Vagina (tissue), 2 donors: ENCODE measurements at regions not wholly inside any gene's neighbourhood (a gene's known extent, or its start where the extent isn't known, plus 50 kb on each side); places are given as distances from the start of the nearest gene placed in this dataset.
"Not testable (repeated sequence)": the region's sequence is repeated elsewhere in the genome, so short reads cannot be mapped to it uniquely, and the experiment has no call there.

Source experiments
- DNase-seq, 2 donors: peaks; one replicate each; pipeline ENCODE4 v3.0.0-alpha.2; 2017; ENCODE audit errors: extremely low spot score in 2 of 2
- H3K27ac ChIP-seq: fragments of 200-600 bp; sonication (generic); one replicate; pipeline ENCODE4 v1.5.1; 2019
- H3K27me3 ChIP-seq: fragments of 200-600 bp; sonication (generic); one replicate; pipeline ENCODE4 v1.5.1; 2019
- H3K36me3 ChIP-seq, 2 donors: fragments of 200-600 bp; sonication (generic); one replicate each; pipeline ENCODE4 v1.5.1; 2017 to 2019
- H3K4me1 ChIP-seq: fragments of 200-600 bp; sonication (generic); one replicate; pipeline ENCODE4 v1.5.1; 2019
- H3K4me3 ChIP-seq, 2 donors: fragments of 200-600 bp; sonication (generic); 1 replicate in 1 of 2; 2 replicates in 1 of 2; pipeline ENCODE4 v1.5.1; 2016 to 2019
- H3K9me3 ChIP-seq: fragments of 200-600 bp; sonication (generic); one replicate; pipeline ENCODE4 v1.5.1; 2019
- POLR2A ChIP-seq, 2 donors: fragments of 450-650 bp; IDR thresholded peaks; one replicate each; pipeline ENCODE4 v1.6.1; 2017; ENCODE audit warnings: antibody characterized with exemption in 2 of 2, mild to moderate bottlenecking in 2 of 2, moderate library complexity in 2 of 2
- POLR2AphosphoS5 ChIP-seq, 2 donors: sonication (generic); formaldehyde crosslinking; IDR thresholded peaks; one replicate each; pipeline ENCODE4 v1.9.0; 2017; ENCODE audit warnings: antibody characterized with exemption in 2 of 2, mild to moderate bottlenecking in 2 of 2, low read depth in 1 of 2; ENCODE audit not compliant: insufficient read depth in 1 of 2
- intact Hi-C: fragments of 100-400 bp; cut with DNase I; formaldehyde crosslinking; loops from one replicate; pipeline ENCODE4 v1.15.1; 2023
- TF ChIP-seq, protein P1 (sequence below), 3 experiments: fragments of 450-650 bp in 2 of 3; fragments of 200-600 bp in 1 of 3; sonication (generic) in 1 of 3; IDR thresholded peaks; one replicate each; pipeline ENCODE4 v1.5.1; 2017 to 2019; ENCODE audit warnings: antibody characterized with exemption in 3 of 3, mild to moderate bottlenecking in 2 of 3, moderate library complexity in 2 of 3

DNA sequence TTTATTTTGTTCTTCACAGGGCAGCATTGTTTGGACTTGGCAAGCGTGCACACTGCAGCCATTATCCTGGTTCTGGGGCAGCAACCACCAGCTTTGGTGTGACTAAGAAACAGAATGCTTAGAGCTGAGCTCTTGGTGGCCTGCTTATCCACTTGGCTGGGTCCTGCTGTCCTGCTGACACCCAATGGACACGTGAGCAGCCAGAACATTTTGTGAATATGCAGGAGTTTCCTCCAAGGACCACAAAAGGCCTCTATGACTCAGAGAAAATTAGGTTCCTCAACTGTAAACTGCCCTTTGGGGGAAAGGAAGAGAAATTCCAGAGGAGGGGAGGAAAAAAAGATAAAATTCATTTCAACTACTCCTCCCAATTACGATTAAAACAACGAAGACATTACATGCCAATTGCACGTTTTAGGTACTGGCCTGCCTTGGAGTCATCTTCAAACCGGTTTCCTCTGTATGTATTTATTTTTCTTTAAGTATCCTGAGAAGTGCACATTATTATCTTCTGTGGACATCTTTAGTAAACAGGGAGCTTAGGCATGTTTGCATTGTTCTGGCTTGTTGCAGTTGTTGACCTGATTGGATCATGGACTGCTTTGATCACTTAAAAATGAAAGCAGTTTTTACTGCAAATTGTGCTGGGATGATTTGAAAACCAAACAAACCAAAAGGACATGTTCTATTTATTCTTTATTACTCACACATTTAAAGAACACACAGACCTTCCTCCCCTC is 82.3 kb upstream of the TLE4 start:
- no peaks in the 10 kb centered on the region for H3K9me3 ChIP-seq
- H3K4me1 ChIP-seq, result peaks cover 10% of the 10 kb centered on the region
- intact Hi-C loops, result no loop called here
- no peak overlapping the region for H3K4me3 ChIP-seq
- no peak overlapping the region for H3K27ac ChIP-seq
- H3K27me3 ChIP-seq, result no peaks in the 10 kb centered on the region
- H3K36me3 ChIP-seq, result no peaks in the 10 kb centered on the region
- TF ChIP-seq, protein P1, sequence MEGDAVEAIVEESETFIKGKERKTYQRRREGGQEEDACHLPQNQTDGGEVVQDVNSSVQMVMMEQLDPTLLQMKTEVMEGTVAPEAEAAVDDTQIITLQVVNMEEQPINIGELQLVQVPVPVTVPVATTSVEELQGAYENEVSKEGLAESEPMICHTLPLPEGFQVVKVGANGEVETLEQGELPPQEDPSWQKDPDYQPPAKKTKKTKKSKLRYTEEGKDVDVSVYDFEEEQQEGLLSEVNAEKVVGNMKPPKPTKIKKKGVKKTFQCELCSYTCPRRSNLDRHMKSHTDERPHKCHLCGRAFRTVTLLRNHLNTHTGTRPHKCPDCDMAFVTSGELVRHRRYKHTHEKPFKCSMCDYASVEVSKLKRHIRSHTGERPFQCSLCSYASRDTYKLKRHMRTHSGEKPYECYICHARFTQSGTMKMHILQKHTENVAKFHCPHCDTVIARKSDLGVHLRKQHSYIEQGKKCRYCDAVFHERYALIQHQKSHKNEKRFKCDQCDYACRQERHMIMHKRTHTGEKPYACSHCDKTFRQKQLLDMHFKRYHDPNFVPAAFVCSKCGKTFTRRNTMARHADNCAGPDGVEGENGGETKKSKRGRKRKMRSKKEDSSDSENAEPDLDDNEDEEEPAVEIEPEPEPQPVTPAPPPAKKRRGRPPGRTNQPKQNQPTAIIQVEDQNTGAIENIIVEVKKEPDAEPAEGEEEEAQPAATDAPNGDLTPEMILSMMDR (IDR thresholded peaks at IDR 0.05), result no peak
- no peak for DNase-seq

DNA sequence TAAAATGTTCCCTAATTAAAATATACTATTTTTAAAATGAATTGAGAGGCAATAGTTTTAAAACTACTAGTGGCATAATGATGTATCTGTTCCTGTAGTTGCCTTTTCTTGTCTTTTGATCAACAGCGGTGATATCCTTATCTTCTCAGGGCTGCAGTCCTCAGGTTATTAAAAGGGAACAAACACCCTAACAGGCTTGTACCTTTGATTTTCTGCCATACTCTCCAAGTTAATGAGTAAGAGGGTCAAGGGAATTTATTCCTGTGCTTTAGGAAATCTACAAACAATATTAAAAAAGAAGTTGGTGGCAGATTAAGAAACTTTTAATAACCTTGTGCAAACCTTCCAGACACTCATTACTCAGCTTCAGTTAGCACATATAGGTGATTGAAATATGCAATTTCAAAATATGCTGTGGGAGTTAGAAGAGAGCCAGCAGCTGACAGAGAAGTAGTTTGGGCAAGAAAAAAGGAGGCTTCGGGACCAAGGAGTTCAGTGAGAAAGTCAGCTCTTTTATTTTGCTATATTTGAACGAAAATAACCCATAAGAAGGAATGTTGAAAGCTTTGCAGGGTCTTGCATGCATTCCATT is 81.0 kb upstream of the TLE4 start:
- no peak overlapping the region for H3K4me3 ChIP-seq
- H3K27me3 ChIP-seq, result no peaks in the 10 kb centered on the region
- no peaks in the 10 kb centered on the region for H3K9me3 ChIP-seq
- no peaks in the 10 kb centered on the region for H3K36me3 ChIP-seq
- H3K27ac ChIP-seq, result no peak overlapping the region
- DNase-seq, result no peak
- peaks cover 10% of the 10 kb centered on the region for H3K4me1 ChIP-seq
- TF ChIP-seq, protein P1 (IDR thresholded peaks at IDR 0.05), result no peak
- TF ChIP-seq POLR2A (IDR thresholded peaks at IDR 0.05) (no peak), POLR2AphosphoS5 (IDR thresholded peaks at IDR 0.05; ENCODE audit: insufficient read depth in 1 of 2, low read depth in 1 of 2) (no peak)
- intact Hi-C loops, result no loop called here

DNA sequence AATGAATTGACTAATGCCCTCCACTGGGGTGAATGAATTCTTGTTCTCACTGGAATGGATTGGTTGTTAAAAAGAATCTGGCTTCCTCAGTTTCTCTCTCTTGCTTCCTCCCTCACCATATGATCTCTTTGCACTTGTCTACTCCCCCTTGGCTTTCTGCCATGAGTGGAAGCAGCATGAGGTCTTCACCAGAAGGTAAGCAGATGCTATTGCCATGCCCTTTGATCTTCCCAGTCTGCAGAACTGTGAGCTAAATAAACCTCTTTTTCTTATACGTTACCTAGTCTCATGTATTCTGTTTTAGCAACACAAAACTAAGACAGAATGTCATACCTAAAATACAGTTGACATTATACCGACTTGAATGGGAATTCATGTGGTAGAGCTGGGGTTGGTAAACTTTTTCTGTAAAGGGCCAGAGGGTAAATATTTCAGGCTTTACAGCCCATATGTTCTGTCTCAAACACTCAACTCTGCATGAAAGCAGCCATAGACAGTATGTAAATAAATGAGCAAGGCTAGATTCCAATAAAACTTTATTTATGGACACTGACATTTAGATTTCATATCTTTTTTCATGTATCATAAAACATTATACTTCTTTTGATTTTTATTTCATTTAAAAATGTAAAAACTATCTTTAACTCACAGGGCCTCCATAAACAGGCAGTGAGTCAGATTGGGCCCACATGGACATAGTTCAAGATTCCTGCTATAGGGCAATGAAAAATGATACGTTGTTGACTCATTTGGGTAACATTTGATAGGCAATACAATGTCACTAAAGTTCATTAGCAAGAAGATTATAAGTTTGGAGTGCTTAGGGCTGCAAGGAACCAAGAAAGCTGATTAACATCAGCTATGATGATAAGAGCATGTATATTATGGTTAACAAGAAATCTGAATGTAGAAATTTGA is 79.4 kb upstream of the TLE4 start:
- no peak for DNase-seq
- Histone ChIP-seq H3K9me3 (no peaks in the 10 kb centered on the region), H3K27me3 (no peaks in the 10 kb centered on the region), H3K27ac (no peak overlapping the region), H3K4me3 (no peak overlapping the region), H3K4me1 (peaks cover 10% of the 10 kb centered on the region), H3K36me3 (no peaks in the 10 kb centered on the region)
- intact Hi-C loops, result no loop called here
- TF ChIP-seq, protein P1 (IDR thresholded peaks at IDR 0.05), result no peak
- no peak for TF ChIP-seq POLR2AphosphoS5 (IDR thresholded peaks at IDR 0.05; ENCODE audit: insufficient read depth in 1 of 2, low read depth in 1 of 2)

DNA sequence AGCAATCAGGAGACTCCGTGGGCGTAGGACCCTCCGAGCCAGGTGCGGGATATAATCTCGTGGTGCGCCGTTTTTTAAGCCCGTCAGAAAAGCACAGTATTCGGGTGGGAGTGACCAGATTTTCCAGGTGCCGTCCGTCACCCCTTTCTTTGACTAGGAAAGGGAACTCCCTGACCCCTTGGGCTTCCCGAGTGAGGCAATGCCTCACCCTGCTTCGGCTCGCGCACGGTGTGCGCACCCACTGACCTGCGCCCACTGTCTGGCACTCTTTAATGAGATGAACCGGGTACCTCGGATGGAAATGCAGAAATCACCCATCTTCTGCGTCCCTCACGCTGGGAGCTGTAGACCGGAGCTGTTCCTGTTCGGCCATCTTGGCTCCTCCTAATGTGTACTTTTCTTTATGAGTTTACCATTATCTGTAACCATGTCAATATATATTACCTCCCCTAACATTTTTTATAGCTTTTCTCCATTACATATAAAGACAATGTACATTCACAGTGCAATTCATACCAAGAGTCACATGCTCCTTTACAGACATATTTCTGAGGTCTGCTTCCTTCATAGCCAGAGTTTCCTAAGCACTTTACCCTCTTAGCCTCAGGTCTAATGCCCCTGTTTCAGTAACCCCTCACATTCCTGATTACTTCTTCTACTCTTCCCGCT is 71.4 kb upstream of the TLE4 start:
- H3K27me3 ChIP-seq, intact Hi-C loops, H3K4me1 ChIP-seq, H3K36me3 ChIP-seq, H3K9me3 ChIP-seq, H3K27ac ChIP-seq, DNase-seq, H3K4me3 ChIP-seq: not testable (repeated sequence)

DNA sequence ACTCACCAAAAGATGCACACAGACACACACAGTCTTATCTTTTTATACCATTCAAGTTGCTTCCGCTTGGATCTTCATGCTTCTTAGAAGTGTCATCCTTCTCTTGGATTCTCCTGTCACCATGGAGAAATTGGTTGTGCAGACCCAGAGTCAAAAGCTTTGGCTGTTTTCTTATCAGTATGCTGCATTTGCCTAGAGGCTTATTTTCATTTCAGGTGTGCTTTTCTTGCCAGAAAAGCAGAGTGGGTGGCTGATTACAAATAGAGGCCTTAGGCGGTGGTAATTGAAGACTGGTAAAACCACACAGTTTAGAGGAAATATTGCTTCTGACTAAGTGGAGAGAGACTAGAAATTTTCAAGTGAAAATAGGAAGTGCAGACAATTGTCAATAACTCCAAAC is 70.2 kb upstream of the TLE4 start:
- H3K4me3 ChIP-seq, result no peak overlapping the region
- TF ChIP-seq, protein P1 (IDR thresholded peaks at IDR 0.05), result no peak
- TF ChIP-seq POLR2AphosphoS5 (IDR thresholded peaks at IDR 0.05; ENCODE audit: insufficient read depth in 1 of 2, low read depth in 1 of 2) (no peak), POLR2A (IDR thresholded peaks at IDR 0.05) (no peak)
- intact Hi-C loops, result no loop called here
- H3K27ac ChIP-seq, result no peak overlapping the region
- no peak for DNase-seq
- no peaks in the 10 kb centered on the region for H3K4me1 ChIP-seq
- H3K27me3 ChIP-seq, result no peaks in the 10 kb centered on the region
- no peaks in the 10 kb centered on the region for H3K9me3 ChIP-seq
- no peaks in the 10 kb centered on the region for H3K36me3 ChIP-seq
